ENCODE measurements at regions not wholly inside any gene's neighbourhood (a gene's known extent, or its start where the extent isn't known, plus 50 kb on each side); places are given as distances from the start of the nearest gene placed in this dataset.

DNA sequence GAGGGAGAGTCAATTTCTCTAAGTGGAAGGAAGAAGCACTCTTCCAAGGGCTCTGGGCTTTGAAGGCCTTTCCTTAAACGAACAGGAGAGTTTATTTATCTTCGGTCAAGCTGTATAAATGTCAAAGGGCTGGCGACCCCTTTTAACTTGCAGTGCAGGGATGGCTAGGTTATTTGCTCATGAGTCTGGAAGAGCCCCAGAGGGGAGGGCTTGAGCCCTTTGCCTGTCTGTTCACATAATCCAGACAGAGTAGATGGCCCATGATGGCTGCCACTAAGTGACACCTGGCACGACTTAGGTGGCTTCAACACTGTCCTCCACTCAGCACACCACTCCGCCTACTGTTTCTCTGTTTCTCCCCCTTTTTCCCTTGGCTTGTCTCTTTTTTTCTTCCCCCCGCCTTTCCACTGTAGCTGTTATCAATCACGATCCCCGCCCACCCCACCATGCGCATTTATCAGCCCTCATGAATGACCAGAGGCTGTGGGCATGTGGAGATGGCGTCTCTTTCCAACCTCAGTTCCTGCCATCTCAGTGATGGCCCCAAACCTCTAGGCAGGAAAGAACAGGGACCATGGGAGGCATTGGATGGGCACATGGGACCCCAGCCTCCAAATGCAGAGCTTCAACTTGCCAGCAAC, 408.7 kb upstream of the TNRC6C start:
- no peaks in the 10 kb centered on the region for H3K79me2 ChIP-seq (ENCODE audit: insufficient read depth, low read length)
- no peaks in the 10 kb centered on the region for H3F3A ChIP-seq (ENCODE audit: insufficient read depth)
- no peaks in the 10 kb centered on the region for H3K9me3 ChIP-seq (ENCODE audit: insufficient read depth, low read length)
- H3K4me2 ChIP-seq (ENCODE audit: low read depth, low read length, poor library complexity, severe bottlenecking), result no peak overlapping the region
- H3K27ac ChIP-seq (ENCODE audit: low read depth, low read length), result no peak overlapping the region
- H3K9ac ChIP-seq (ENCODE audit: low read length), result no peak overlapping the region
- no peaks in the 10 kb centered on the region for H3K27me3 ChIP-seq (ENCODE audit: low read length)
- no peaks in the 10 kb centered on the region for H3K9me2 ChIP-seq (replicated peaks; ENCODE audit: insufficient read depth, low read length)
- H4K20me1 ChIP-seq (ENCODE audit: low read depth, low read length), result no peaks in the 10 kb centered on the region
- no peak overlapping the region for H3K4me3 ChIP-seq (ENCODE audit: insufficient read depth, low read length, poor library complexity, severe bottlenecking)
- no peak overlapping the region for H2AFZ ChIP-seq (ENCODE audit: low read depth, low read length, severe bottlenecking)
- H3K36me3 ChIP-seq (ENCODE audit: low read length), result no peaks in the 10 kb centered on the region
- no peak for TF ChIP-seq EZH2phosphoT487 (conservative IDR thresholded peaks at IDR 0.05; ENCODE audit: low read length)
- TF ChIP-seq, protein P1, sequence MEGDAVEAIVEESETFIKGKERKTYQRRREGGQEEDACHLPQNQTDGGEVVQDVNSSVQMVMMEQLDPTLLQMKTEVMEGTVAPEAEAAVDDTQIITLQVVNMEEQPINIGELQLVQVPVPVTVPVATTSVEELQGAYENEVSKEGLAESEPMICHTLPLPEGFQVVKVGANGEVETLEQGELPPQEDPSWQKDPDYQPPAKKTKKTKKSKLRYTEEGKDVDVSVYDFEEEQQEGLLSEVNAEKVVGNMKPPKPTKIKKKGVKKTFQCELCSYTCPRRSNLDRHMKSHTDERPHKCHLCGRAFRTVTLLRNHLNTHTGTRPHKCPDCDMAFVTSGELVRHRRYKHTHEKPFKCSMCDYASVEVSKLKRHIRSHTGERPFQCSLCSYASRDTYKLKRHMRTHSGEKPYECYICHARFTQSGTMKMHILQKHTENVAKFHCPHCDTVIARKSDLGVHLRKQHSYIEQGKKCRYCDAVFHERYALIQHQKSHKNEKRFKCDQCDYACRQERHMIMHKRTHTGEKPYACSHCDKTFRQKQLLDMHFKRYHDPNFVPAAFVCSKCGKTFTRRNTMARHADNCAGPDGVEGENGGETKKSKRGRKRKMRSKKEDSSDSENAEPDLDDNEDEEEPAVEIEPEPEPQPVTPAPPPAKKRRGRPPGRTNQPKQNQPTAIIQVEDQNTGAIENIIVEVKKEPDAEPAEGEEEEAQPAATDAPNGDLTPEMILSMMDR (IDR thresholded peaks at IDR 0.05; ENCODE audit: insufficient read depth, low read length, poor library complexity, severe bottlenecking), result no peak

DNA sequence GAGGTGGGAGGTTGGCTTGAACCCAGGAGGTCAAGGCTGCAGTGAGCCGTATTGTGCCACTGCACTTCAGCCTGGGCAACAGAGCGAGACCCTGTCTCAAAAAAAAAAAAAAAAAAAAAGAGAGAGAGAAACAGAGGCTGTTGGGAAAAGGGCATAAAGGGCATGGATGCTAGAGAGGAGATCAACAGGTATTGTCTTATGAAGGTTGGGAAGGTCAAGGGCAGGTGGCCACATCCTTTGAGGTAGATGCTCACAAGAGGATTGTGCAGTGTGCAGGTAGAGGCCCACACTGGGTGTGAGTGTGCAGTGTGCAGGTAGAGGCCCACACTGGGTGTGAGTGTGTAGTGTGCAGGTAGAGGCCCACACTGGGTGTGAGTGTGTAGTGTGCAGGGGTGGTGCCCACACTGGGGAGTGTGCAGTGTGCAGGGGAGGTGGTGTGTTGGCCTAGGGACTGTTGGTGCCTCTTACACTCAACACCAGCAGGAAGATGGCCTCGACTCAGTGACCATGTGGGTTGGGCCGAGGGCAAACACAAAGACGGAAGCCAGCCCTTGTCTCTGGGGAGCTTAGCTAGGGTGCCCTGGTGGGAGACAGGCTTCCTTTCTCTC, 404.9 kb upstream of the TNRC6C start:
- Histone ChIP-seq H3F3A (ENCODE audit: insufficient read depth) (no peaks in the 10 kb centered on the region), H3K4me2 (ENCODE audit: low read depth, low read length, poor library complexity, severe bottlenecking) (no peak overlapping the region), H4K20me1 (ENCODE audit: low read depth, low read length) (no peaks in the 10 kb centered on the region), H3K9ac (ENCODE audit: low read length) (no peak overlapping the region), H3K36me3 (ENCODE audit: low read length) (no peaks in the 10 kb centered on the region), H3K27me3 (ENCODE audit: low read length) (no peaks in the 10 kb centered on the region), H3K9me2 (replicated peaks; ENCODE audit: insufficient read depth, low read length) (no peaks in the 10 kb centered on the region), H3K4me3 (ENCODE audit: insufficient read depth, low read length, poor library complexity, severe bottlenecking) (no peak overlapping the region), H3K27ac (ENCODE audit: low read depth, low read length) (no peak overlapping the region), H3K9me3 (ENCODE audit: insufficient read depth, low read length) (no peaks in the 10 kb centered on the region), H2AFZ (ENCODE audit: low read depth, low read length, severe bottlenecking) (no peak overlapping the region), H3K79me2 (ENCODE audit: insufficient read depth, low read length) (no peaks in the 10 kb centered on the region)
- TF ChIP-seq, protein P1 (IDR thresholded peaks at IDR 0.05; ENCODE audit: insufficient read depth, low read length, poor library complexity, severe bottlenecking), result no peak
- no peak for TF ChIP-seq EZH2phosphoT487 (conservative IDR thresholded peaks at IDR 0.05; ENCODE audit: low read length)

DNA sequence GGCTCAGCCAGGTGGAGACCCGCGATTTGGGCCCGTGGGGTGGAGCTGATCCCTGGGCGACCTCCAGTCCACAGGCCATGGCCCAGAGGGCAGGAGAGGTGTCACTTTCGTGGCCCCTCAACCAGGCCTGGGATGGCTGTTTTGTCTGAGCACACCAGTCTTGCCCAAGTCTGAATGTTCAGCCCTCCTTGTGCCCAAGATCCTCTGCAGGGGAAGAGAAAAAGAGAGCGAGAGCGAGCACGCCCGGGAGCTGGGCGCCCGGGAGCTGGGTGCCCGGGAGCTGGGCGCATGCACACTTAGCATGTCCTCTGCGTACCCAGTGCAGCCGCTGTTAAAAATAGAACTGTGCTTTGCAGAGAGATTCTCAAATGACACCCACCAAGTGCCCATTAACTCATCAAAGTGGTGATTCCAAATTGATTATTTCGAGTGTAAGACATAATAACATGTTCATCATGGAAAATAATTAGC, 403.3 kb upstream of the TNRC6C start:
- Histone ChIP-seq H3K4me3 (ENCODE audit: insufficient read depth, low read length, poor library complexity, severe bottlenecking) (no peak overlapping the region), H3K9me2 (replicated peaks; ENCODE audit: insufficient read depth, low read length) (no peaks in the 10 kb centered on the region), H2AFZ (ENCODE audit: low read depth, low read length, severe bottlenecking) (no peak overlapping the region), H3K27me3 (ENCODE audit: low read length) (no peaks in the 10 kb centered on the region), H4K20me1 (ENCODE audit: low read depth, low read length) (no peaks in the 10 kb centered on the region), H3K36me3 (ENCODE audit: low read length) (no peaks in the 10 kb centered on the region), H3K9ac (ENCODE audit: low read length) (no peak overlapping the region), H3K27ac (ENCODE audit: low read depth, low read length) (no peak overlapping the region), H3K9me3 (ENCODE audit: insufficient read depth, low read length) (no peaks in the 10 kb centered on the region), H3K4me2 (ENCODE audit: low read depth, low read length, poor library complexity, severe bottlenecking) (no peak overlapping the region), H3F3A (ENCODE audit: insufficient read depth) (no peaks in the 10 kb centered on the region), H3K79me2 (ENCODE audit: insufficient read depth, low read length) (no peaks in the 10 kb centered on the region)
- TF ChIP-seq EZH2phosphoT487 (conservative IDR thresholded peaks at IDR 0.05; ENCODE audit: low read length), result no peak
- TF ChIP-seq, protein P1 (IDR thresholded peaks at IDR 0.05; ENCODE audit: insufficient read depth, low read length, poor library complexity, severe bottlenecking), result no peak
